HG03095 (cell line): ENCODE measurements at regions not wholly inside any gene's neighbourhood (a gene's known extent, or its start where the extent isn't known, plus 50 kb on each side); places are given as distances from the start of the nearest gene placed in this dataset.
"Not testable (repeated sequence)": the region's sequence is repeated elsewhere in the genome, so short reads cannot be mapped to it uniquely, and the experiment has no call there.

Experiments used
- ATAC-seq: cut with Tn5 transposase; IDR thresholded peaks from one replicate; pipeline ENCODE4 v1.9.1; 2021; ENCODE audit warnings: moderate library complexity; ENCODE audit not compliant: unreplicated experiment

GRCh38 chr1:109857702-109858101, 52.9 kb upstream of the CSF1 start:
- not testable (repeated sequence) for ATAC-seq

- ATAC-seq: not testable (repeated sequence)
Measured at GRCh38 chr1:109855986-109856385, 54.7 kb upstream of the CSF1 start.

GRCh38 chr1:109853972-109854371, 56.7 kb upstream of the CSF1 start:
- ATAC-seq: not testable (repeated sequence)

GRCh38 chr1:109852221-109853015, 58.2 kb upstream of the CSF1 start:
- ATAC-seq: not testable (repeated sequence)

GRCh38 chr1:109850827-109851226, 59.8 kb upstream of the CSF1 start:
- ATAC-seq: no peak

- no peak for ATAC-seq
Measured at GRCh38 chr1:109850194-109850593, 60.5 kb upstream of the CSF1 start.

- ATAC-seq: no peak
Measured at GRCh38 chr1:109849655-109850054, 61.0 kb upstream of the CSF1 start.

- ATAC-seq: no peak
Measured at GRCh38 chr1:109847251-109847650, 63.4 kb upstream of the CSF1 start.

GRCh38 chr1:109846846-109847245, 63.8 kb upstream of the CSF1 start:
- no peak for ATAC-seq

- no peak for ATAC-seq
Measured at GRCh38 chr1:109846162-109846561, 64.5 kb upstream of the CSF1 start.

GRCh38 chr1:109845658-109846057, 65.0 kb upstream of the CSF1 start:
- no peak for ATAC-seq

- no peak for ATAC-seq
Measured at GRCh38 chr1:109844609-109845008, 66.0 kb upstream of the CSF1 start.

GRCh38 chr1:109840011-109840629, 70.5 kb upstream of the CSF1 start:
- ATAC-seq: no peak

- ATAC-seq: not testable (repeated sequence)
Measured at GRCh38 chr1:109839276-109839675, 71.4 kb upstream of the CSF1 start.

- ATAC-seq: no peak
Measured at GRCh38 chr1:109838838-109839240, 71.8 kb upstream of the CSF1 start.

GRCh38 chr1:109837852-109838570, 72.6 kb upstream of the CSF1 start:
- no peak for ATAC-seq

- ATAC-seq: not testable (repeated sequence)
Measured at GRCh38 chr1:109835645-109836044, 71.9 kb upstream of the EPS8L3 start.

GRCh38 chr1:109834951-109835350, 71.2 kb upstream of the EPS8L3 start:
- ATAC-seq: no peak

GRCh38 chr1:109832945-109833344, 69.2 kb upstream of the EPS8L3 start:
- ATAC-seq: no peak

GRCh38 chr1:109828756-109829505, 65.2 kb upstream of the EPS8L3 start:
- no peak for ATAC-seq

- no peak for ATAC-seq
Measured at GRCh38 chr1:109827986-109828385, 64.3 kb upstream of the EPS8L3 start.
